GM21447 (cell line): ENCODE measurements at regions not wholly inside any gene's neighbourhood (a gene's known extent, or its start where the extent isn't known, plus 50 kb on each side); places are given as distances from the start of the nearest gene placed in this dataset.
A peak's percentile ranks its signal among the peaks of the same experiment; 100 is the strongest.

Source experiments
- ATAC-seq: cut with Tn5 transposase; IDR thresholded peaks from one replicate; pipeline ENCODE4 v1.9.1; 2021; ENCODE audit not compliant: unreplicated experiment

DNA sequence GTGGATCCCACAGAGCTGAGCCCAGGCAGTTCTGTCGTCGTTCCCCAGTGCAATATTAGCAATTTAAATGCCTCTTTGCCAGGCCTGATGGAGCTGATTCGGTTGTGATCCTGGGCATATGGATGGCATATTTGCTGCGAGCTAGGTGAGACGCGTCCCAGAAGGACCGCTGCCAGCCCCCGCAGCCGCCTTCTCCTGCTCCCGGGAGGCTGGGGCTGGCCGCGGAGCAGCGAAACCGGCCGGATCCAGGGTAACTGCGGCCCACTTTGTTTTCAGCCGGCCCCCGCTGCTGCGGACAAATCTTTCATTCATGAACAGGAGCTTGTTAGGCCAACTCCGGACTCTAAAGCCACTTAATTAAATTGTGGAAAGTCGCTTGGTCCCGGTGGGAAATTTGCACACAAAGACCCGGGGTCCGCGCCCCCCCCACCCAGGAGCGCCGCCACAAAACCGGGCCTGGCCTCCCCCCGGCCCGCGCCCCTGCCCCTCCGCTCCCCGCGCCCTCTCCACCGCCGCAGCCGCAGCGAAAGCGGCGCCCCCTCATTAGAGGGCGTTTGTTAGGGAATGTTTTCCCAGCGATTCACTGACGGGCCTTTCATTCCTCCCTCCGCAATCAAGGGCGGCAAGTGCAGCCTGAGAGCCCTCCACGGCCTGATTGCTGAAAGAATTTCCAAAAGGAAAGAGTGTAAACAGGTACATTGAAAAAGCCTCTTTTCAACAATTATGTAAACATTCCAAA, 383.3 kb downstream of the RRAGC start:
- no peak for ATAC-seq

DNA sequence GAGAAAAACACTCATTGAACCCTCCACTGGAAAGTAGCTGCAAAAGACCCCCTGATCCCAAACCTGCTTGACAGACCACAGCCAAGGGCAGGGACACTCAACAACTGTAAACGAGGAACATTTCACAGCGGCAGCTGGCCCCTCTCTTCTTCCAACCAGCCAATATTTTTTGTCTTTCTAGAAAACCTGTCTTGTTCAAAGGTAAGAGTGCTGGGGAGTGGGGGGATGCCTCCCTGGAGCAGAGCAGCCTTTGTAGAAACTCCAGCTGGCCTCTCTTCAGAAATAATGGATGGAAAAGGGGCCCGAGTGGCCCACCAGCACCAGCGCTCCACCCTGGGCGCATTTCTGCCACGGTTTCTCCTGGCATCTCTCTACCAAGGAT, 384.0 kb downstream of the RRAGC start:
- ATAC-seq, result no peak

DNA sequence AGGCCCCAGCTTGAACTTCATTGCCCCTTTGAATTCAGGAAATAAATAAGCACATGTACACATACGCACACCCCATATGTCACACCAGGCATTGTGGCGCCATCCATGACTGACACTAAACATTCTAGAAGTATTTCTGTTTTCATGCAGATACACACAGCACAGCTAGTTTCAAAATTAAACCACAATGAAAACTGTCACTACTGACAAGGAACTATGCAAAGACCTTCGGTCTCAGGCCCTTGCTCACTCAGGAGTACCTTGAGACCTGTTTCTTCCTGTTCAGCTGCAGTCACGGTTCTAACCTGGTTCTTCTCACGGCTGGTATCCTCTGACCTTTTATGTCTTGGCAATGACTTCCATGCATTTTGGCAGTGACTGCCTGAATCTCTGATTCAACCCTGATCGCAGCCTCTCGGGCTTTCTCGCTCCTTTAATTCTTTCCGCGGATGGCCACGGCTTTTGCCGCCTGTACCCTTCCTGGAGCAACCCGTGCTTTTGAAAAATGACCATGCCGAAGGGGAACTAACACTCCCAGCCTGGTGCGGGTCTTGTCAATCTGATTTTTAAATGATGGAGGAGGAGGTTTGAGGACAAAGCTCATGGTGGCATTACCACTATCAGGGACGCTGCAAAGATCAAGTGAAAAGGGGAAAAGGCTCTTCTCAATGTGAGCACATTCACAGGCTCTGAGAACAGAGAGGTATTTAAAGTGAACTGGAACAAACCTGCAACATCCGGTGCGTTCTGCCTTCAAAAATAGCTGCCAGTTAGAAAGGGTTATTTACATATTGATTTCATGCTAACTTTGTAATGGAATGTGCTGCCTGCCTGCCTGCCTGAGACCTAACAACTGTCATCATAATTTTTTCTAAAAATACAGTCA, 384.6 kb downstream of the RRAGC start:
- ATAC-seq, result peak; percentile 84

DNA sequence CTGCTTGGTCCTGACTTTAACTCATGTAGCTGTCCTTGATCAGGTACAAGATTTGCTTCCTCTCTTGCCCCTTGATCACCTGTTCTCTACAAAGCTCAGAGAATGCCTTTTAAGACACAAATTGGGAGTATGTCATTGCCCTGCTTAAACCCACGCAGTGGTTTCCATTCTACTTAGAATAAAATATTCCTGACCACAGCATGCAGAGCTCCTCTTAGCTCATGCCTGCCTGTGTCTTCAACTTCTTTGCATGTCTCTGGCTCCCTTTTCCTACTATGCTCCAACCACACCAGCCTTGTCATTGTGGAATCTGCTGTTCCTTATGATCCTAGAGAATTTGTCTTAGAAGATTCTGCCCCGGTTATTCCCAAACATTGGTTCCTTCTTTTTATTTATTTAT, 393.1 kb downstream of the RRAGC start:
- no peak for ATAC-seq

DNA sequence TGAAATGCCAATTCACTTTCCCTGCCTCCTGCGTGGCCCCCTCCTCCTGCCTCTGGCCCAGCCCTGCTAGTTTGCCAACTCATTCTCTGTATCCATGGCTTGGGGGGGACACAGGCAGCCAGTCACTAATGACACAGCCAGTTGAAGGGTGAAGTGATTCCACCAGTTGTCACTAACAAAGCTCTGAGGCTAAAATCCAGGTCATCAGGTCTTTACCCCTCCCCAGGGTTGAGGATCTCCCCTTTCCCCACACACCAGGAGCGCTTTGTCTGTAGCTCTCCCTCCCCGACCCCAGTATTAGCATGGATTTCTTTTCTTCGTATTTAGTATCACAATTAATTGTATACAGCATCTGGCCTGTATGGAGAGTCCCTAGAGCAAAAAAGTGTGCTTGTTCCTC, 394.1 kb downstream of the RRAGC start:
- ATAC-seq, result no peak

- ATAC-seq, result no peak
Measured at GRCh38 chr1:38464071-38464661, 395.4 kb downstream of the RRAGC start.

DNA sequence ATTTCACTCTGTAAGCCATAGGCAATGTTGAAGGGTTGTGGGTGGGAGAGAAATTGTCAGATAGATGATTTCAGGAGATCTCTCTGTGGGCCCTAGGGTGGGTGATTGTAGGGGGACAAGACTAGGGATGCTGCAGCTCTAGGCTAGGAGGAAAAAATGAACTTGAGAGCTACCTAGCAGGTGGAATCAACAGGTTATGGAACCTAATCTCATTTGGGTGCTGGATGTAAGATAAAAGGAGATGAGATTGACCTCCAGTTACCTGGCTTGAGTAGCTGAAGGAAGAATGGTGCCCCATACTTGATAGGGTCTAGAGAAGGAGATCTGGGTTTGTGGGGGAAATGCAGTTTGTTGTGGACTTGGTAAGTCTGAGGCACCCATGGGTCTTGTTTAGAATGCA, 396.5 kb downstream of the RRAGC start:
- no peak for ATAC-seq

DNA sequence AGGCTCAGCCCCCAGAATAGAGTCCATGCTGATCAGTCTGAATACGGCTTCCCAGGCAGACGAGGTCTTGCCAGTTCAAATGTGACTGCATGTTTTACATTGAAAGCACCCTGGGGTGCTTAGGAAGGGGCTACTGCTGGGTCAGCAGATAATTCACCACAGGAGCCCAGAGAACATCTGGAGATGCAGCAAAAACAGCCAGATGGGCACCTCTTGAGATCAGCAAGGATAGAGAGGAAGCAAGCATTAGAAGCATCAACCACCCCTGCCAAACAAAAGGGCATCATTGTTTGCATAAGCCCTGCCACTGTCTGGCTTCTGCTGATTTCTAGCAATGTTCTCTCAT, 403.1 kb downstream of the RRAGC start:
- ATAC-seq, result no peak

GRCh38 chr1:38455829-38456530, 403.6 kb downstream of the RRAGC start:
- ATAC-seq, result no peak

- no peak for ATAC-seq
Measured at GRCh38 chr1:38454749-38455441, 404.7 kb downstream of the RRAGC start.

- no peak for ATAC-seq
Measured at GRCh38 chr1:38454236-38454635, 405.3 kb downstream of the RRAGC start.

DNA sequence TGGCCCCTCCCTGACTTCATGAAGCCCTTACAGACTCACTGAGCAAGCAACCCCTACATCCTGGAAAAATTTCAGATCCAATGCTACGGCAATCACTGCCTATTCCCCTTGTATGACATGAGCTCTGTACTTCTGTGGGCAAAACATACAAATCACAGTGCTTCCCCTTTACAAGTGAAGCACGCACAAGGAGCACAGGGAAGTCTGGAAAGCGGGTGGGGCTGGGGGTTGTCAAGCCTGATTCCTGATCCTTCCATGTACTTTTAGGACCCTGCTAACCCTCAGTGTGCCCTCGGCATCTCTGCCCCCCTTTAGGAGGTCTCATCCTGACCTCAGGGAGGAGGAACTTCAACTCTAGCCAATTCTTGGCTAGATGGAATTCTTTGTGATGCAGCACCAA, 405.7 kb upstream of the POU3F1 start:
- ATAC-seq, result no peak

GRCh38 chr1:38451541-38451993, 405.0 kb upstream of the POU3F1 start:
- ATAC-seq, result no peak

DNA sequence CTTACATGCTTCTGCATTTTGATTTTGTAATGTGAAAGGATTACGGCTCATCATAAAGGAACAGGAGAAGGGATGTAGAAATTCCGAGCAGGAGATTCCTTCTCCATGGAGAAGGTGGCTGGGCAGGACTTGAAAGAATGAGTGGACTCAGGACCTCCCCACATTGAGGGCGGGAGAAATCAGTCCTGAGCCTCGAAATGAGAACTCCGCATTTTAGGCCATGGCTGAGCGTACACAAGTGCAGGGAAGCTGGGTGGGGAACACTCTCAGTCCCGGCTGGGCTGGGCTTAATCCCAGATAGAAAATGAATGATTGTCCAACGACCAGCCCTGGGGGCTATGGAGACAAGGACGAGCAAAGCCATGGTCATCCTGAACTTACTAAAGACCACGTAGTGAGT, 402.3 kb upstream of the POU3F1 start:
- ATAC-seq, result no peak

DNA sequence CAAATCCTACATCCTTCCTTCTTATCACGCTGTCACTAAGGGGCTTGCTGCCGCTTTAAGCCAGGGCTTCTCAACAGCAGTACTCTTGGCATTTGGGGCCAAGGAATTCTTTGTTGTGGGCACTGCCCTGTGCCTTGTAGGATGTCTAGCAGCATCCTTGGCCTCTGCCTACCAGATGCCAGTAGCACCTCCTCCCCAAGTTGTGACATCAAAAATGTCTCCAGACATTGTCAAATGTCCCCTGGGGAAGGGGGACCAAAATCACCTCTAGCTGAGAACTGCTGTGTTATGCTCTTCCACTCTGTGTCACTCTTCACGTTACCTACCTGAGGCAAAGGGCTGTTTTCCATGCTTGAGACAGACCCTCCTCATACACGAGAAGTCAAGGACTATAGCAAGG, 400.3 kb upstream of the POU3F1 start:
- ATAC-seq, result no peak

- ATAC-seq, result no peak
Measured at GRCh38 chr1:38444770-38445442, 398.3 kb upstream of the POU3F1 start.

DNA sequence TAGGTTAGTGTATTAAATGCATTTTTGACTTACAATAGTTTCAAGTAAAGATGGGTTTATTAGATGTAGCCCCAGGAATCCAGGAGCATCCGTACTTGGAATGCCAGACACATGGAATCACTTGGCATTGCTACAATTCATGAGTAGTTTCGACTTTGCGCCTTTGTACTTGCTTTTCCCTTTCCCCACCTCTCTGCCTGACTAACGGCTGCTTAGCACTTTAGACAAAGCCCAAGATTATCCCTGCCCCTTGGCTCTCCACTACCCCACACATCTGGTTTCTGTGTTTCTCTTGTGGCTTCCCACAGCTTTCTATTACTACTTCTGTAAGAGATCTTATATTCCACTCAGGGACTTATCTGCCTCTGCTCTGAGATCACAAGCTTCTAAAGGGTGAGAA, 397.7 kb upstream of the POU3F1 start:
- ATAC-seq, result no peak

- no peak for ATAC-seq
Measured at GRCh38 chr1:38440402-38440801, 393.8 kb upstream of the POU3F1 start.

DNA sequence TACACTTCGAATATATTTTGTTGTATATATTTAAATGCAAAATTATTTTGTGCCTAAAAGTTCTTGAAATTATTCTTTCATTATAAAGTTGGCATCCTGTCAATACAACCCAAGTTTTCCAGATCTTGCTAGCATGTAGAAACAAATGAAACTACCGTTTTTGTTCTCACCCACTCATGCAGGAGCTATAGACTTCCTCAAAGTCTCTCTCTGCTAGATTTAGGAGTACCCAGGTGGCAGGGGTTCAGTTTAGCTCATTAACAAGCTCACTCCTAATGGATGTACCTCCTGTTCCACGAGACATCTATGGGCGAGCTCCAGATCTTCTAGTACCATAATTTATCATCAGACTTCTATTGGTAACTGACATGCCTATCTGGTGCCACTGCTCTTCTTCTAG, 390.2 kb upstream of the POU3F1 start:
- ATAC-seq, result no peak

GRCh38 chr1:38436006-38436405, 389.4 kb upstream of the POU3F1 start:
- no peak for ATAC-seq
